NOMO-1 (cell line): ENCODE measurements at regions not wholly inside any gene's neighbourhood (a gene's known extent, or its start where the extent isn't known, plus 50 kb on each side); places are given as distances from the start of the nearest gene placed in this dataset.
"Not testable (repeated sequence)": the region's sequence is repeated elsewhere in the genome, so short reads cannot be mapped to it uniquely, and the experiment has no call there.

ENCODE experiments used
- DNase-seq, 2 experiments: peaks; one replicate each; lab custom pipeline; 2025; ENCODE audit not compliant: unreplicated experiment in 2 of 2; lab: John Stamatoyannopoulos, UW

DNA sequence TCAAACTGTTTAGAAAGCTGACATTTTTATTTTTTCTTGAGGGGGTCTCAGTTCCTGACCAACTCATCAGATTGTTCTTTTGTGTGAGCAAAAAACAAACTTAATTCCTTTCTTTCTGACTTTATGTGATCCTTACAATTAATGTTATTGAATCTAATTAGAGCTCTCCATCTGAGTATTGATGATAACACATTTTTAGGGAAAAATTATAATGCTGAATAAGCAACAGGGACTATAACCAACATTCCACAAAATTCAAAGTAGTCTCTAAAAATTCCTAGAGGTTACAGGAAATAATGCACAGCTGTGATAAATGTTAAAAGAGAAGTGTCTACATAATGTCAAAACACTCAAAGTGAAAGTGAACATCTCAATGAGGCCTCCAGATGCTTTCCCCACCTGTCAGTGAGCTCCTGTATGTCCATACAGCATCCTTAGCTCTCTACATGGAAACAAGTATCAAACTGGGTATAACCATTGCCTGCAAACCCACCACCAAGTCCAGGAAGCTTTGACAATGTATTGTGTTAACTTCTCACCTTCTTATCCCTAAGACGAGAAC is 786.0 kb upstream of the SLC39A10 start:
- DNase-seq = no peak

- no peak for DNase-seq
Measured at GRCh38 chr2:194867328-194867727, 789.7 kb upstream of the SLC39A10 start.

- no peak for DNase-seq
Measured at GRCh38 chr2:194854941-194855340, 802.1 kb upstream of the SLC39A10 start.

DNA sequence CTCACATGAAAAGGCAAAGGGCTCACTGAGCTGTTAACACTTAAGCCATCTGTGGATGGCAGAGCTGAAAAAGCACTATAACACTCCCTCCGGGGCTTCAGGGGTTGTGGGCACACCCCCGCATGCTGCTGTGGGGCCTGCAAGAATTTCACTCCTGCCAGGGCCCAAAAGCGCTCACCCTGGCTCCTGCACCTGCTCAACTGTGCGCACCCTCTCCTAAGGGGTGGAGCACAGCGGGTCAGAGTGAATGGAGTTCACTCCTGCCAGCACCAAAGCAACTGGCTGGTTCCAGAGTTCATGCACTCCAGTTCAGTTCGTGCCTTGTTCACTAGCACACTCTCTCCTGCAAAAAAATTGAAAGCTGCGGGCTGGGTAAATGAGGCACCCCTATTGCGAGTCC is 814.2 kb upstream of the SLC39A10 start:
- no peak for DNase-seq

DNA sequence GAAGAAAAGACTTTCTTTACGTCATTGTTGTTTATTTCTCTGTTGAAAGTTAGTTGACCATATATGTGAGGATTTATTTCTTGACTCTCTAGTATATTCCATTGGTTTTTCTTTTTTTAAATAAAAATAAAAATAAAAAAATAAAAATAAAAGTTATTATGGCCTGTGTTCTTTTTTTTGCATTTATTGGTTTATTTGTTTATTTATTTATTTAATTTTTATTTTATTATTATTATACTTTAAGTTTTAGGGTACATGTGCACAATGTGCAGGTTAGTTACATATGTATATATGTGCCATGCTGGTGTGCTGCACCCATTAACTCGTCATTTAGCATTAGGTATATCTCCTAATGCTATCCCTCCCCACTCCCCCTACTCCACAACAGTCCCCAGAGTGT is 822.7 kb upstream of the SLC39A10 start:
- DNase-seq = not testable (repeated sequence)

- no peak for DNase-seq
Measured at GRCh38 chr2:194826241-194826640, 830.8 kb upstream of the SLC39A10 start.

GRCh38 chr2:194824450-194824849 is 832.6 kb upstream of the SLC39A10 start:
- DNase-seq = no peak

GRCh38 chr2:194822657-194823056 is 834.4 kb upstream of the SLC39A10 start:
- DNase-seq = no peak

- no peak for DNase-seq
Measured at GRCh38 chr2:194822097-194822496, 834.9 kb upstream of the SLC39A10 start.

DNA sequence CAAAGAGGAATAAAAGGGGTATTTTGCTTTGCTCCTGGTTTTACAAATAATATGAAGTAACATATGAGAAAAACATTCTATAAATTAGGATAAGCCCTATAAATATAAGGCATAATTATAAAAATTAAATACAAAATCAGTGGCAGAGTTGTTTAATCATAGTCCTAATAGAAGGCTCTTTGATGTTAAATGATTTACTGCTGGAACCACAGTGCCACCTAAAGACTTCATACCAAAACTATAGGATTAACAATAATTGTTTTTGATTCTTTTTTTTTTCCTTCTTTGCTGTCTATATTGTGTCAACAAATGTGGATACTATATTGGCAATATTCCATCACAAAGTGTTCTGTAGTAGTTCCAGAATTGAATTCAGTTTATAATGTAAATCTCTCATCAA is 837.7 kb upstream of the SLC39A10 start:
- no peak for DNase-seq

DNA sequence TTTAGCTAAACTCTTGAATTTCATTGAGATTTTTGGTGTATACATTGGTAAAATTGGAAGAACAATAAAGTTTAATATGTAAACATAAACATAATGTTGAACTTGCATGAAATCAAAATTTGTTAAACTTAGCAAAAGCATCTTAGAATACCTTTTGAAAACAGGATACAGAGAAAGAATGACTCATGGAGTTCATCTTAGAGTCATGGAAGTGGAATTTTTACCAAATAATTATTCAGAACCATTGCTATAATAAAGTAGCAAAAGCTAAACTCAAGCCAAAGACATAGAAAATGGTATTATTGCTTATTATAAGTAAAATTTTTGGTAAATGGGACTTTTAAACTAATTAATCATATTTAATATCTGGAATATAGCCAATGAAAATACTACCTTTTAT is 841.6 kb upstream of the SLC39A10 start:
- no peak for DNase-seq

DNA sequence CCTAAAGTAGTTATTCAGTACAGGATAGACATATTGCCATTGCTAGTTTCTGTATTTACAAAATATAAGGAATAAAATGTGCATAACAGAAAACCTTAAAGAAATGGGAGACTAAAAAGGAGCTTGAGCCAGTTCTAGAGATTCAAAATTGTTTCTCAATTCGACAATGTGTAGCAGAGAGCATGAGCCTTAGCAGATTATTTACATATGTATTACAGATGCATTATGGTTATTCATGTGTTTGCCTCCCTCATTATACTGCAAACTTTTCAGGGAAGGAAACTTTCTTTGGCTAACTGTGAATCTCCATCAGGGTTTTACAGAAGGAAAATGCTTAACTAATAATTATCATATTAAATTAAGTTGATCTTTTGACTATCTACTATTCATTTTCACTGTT is 854.4 kb upstream of the SLC39A10 start:
- DNase-seq = no peak

- not testable (repeated sequence) for DNase-seq
Measured at GRCh38 chr2:194787071-194787470, 870.0 kb upstream of the SLC39A10 start.

DNA sequence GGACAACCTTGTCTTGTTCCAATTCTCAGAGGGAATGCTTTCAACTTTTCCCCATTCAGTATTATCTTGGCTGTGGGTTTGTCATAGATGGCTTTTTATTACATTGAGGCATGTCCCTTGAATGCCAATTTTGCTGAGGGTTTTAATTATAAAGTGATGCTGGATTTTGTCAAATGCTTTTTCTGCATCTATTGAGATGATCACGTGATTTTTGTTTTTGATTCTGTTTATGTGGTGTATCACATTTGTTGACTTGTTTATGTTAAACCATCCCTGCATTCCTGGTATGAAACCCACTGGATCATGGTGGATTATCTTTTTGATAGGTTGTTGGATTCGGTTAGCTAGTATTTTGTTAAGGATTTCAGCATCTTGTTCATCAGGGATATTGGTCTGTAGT is 885.6 kb upstream of the SLC39A10 start:
- not testable (repeated sequence) for DNase-seq

DNA sequence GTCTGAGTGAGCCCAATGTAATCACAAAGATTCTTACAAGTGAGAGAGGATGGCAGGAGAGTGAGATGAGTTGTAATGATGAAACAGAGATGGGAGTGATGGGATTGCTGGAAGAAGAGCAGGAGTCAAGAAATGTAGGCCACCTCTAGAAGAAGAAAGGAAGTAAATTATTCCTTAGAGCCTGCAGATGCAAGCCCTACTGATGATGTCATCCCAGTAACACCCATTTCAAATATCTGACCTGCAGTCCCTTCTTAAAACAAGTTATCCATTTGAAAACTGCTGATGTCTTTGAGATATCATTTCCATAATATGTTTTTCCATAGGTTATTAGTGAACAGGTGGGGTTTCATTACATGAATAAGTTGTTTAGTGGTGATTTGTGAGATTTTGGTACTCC is 888.0 kb upstream of the SLC39A10 start:
- no peak for DNase-seq

GRCh38 chr2:194765723-194766122 is 891.3 kb upstream of the SLC39A10 start:
- no peak for DNase-seq

- no peak for DNase-seq
Measured at GRCh38 chr2:194750926-194751325, 906.1 kb upstream of the SLC39A10 start.

GRCh38 chr2:194745557-194746146 is 911.4 kb upstream of the SLC39A10 start:
- DNase-seq = no peak

- no peak for DNase-seq
Measured at GRCh38 chr2:194742706-194743105, 914.3 kb upstream of the SLC39A10 start.

DNA sequence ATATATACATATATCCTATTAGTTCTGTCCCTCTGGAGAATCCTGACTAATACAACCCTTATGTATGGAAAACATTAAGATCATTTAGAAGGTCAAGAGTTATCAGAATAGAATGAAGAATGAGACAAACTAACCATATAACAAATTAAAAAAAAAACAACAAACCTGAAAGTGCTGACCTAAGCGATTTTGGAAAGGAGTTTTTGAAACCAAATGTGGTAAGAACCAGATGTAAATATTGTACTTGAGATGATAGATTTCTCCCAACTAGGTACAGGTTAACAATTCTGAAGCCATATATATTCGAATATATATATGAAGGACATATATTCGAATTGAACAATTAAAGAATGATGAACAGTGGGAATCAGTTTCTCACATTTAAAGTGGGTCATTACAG is 917.8 kb upstream of the SLC39A10 start:
- DNase-seq = no peak

DNA sequence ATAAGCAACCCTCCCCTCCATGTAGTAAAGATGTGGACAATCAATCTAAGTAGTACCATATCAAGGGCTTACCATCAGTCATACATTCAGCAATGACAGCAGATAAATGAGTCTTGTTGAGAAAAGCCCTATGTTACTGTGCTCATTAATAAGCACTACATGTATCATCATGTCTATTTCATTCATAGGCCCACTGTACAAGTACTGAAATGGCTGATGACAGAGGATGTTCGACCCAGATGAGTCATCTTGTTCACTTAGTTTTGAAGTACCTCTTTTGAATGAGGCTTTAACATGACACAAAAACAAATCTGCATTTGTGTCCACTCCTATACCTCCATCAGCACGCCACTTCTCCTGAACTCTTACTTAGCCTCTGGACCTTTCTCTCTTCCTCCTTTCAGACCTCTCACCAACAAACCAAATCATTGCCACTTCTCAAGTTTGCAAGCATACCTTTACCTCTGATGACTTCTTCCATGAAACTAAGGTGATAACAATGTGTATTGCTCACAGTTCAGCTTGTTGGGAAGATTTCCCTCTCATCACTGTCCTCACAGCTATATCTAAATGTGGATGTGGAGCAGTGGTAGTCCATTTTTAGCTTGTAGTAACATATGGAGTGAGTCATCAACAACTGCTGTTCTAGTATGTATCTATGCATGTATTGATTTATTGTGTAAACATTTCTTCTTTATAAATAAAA is 921.0 kb upstream of the SLC39A10 start:
- no peak for DNase-seq

DNA sequence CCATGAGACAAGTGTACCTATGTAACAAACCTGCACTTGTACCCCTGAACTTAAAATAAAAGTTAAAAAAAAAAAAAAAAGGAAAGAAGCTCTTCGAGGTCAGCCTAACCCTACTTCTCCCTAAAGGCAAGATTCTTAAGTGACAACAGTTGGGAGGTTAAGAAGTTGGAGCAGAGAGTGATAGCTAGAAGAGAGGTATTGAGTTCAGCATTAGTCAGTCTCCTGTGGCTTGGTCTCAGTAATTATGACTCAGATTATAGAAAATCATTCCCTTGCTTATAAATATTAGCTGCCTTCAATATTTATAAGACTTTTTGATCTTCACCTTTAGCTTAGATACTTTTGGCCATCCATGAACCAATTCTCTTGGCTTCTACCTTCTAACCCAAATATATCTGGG is 926.8 kb upstream of the SLC39A10 start:
- DNase-seq = no peak
